Fibroblast of lung (primary cell): ENCODE measurements at regions not wholly inside any gene's neighbourhood (a gene's known extent, or its start where the extent isn't known, plus 50 kb on each side); places are given as distances from the start of the nearest gene placed in this dataset.

Experiments
- EZH2 ChIP-seq: IDR thresholded peaks from 2 replicates; pipeline ENCODE4 v1.5.1; 2012; ENCODE audit warnings: low read length, control low read depth, mild to moderate bottlenecking; ENCODE audit errors: missing control alignments
- TF ChIP-seq, protein P1 (sequence below), 2 donors: IDR thresholded peaks in 1 of 2; conservative IDR thresholded peaks in 1 of 2; 1 replicate in 1 of 2; 2 replicates in 1 of 2; pipeline ENCODE4 v1.5.1; 2011 to 2012; ENCODE audit warnings: low read length in 2 of 2, control low read depth in 1 of 2, inconsistent platforms in 1 of 2, low read depth in 1 of 2, mild to moderate bottlenecking in 1 of 2

GRCh38 chr5:145218982-145219381 lies 616.2 kb downstream of the PRELID2 start:
- TF ChIP-seq, protein P1, sequence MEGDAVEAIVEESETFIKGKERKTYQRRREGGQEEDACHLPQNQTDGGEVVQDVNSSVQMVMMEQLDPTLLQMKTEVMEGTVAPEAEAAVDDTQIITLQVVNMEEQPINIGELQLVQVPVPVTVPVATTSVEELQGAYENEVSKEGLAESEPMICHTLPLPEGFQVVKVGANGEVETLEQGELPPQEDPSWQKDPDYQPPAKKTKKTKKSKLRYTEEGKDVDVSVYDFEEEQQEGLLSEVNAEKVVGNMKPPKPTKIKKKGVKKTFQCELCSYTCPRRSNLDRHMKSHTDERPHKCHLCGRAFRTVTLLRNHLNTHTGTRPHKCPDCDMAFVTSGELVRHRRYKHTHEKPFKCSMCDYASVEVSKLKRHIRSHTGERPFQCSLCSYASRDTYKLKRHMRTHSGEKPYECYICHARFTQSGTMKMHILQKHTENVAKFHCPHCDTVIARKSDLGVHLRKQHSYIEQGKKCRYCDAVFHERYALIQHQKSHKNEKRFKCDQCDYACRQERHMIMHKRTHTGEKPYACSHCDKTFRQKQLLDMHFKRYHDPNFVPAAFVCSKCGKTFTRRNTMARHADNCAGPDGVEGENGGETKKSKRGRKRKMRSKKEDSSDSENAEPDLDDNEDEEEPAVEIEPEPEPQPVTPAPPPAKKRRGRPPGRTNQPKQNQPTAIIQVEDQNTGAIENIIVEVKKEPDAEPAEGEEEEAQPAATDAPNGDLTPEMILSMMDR (conservative IDR thresholded peaks at IDR 0.05 in 1 of 2, IDR thresholded peaks at IDR 0.05 in 1 of 2; ENCODE audit: low read depth in 1 of 2, low read length in 2 of 2) = no peak
- no peak for TF ChIP-seq EZH2
